Uterus (tissue), 2 donors: ENCODE measurements at regions not wholly inside any gene's neighbourhood (a gene's known extent, or its start where the extent isn't known, plus 50 kb on each side); places are given as distances from the start of the nearest gene placed in this dataset.

Experiments used
- POLR2A ChIP-seq, 2 donors: fragments of 450-650 bp; IDR thresholded peaks; one replicate each; pipeline ENCODE4 v1.6.1; 2016; ENCODE audit warnings: antibody characterized with exemption in 2 of 2, mild to moderate bottlenecking in 1 of 2, moderate library complexity in 1 of 2
- TF ChIP-seq, protein P1 (sequence below), 4 experiments: fragments of 200-600 bp in 2 of 4; fragments of 450-650 bp in 2 of 4; sonication (generic) in 2 of 4; IDR thresholded peaks; one replicate each; pipeline ENCODE4 v1.5.1; 2016 to 2019; ENCODE audit warnings: antibody characterized with exemption in 4 of 4, mild to moderate bottlenecking in 2 of 4, moderate library complexity in 1 of 4

DNA sequence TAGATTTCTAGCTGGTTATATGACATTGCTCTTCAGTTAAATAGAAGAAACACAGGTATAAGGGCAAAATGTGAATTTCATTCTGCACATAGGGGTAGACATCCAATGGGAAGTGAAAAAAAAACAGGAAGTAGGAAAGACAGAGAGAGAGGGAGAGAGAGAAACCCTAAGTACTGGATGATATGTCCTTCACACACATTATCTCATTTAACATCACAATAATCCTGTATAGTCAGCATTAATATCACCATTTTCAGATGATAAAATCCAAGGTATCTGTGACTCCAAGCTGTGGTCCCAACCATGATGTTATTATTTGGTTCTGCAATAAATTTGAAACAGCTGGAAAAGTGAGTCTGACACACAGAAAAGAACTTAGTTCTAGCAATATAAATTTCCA is 759.9 kb downstream of the SATB2 start:
- TF ChIP-seq, protein P1, sequence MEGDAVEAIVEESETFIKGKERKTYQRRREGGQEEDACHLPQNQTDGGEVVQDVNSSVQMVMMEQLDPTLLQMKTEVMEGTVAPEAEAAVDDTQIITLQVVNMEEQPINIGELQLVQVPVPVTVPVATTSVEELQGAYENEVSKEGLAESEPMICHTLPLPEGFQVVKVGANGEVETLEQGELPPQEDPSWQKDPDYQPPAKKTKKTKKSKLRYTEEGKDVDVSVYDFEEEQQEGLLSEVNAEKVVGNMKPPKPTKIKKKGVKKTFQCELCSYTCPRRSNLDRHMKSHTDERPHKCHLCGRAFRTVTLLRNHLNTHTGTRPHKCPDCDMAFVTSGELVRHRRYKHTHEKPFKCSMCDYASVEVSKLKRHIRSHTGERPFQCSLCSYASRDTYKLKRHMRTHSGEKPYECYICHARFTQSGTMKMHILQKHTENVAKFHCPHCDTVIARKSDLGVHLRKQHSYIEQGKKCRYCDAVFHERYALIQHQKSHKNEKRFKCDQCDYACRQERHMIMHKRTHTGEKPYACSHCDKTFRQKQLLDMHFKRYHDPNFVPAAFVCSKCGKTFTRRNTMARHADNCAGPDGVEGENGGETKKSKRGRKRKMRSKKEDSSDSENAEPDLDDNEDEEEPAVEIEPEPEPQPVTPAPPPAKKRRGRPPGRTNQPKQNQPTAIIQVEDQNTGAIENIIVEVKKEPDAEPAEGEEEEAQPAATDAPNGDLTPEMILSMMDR (IDR thresholded peaks at IDR 0.05), result no peak
- TF ChIP-seq POLR2A (IDR thresholded peaks at IDR 0.05), result no peak
